Liver (tissue), 8 donors: ENCODE measurements at regions not wholly inside any gene's neighbourhood (a gene's known extent, or its start where the extent isn't known, plus 50 kb on each side); places are given as distances from the start of the nearest gene placed in this dataset.

Experiments used
- DNase-seq: peaks from one replicate; pipeline ENCODE4 v3.0.0-alpha.2; 2017; ENCODE audit warnings: low spot score
- H3K27ac ChIP-seq, 2 donors: one replicate each; pipeline ENCODE4 v1.7.0; 2013; ENCODE audit warnings: inconsistent platforms in 2 of 2, low read length in 2 of 2, control low read depth in 1 of 2, low read depth in 1 of 2, mild to moderate bottlenecking in 1 of 2
- H3K27me3 ChIP-seq, 4 donors: one replicate each; pipeline versions ENCODE4 v1.6.1 to v1.7.0; 2013; ENCODE audit warnings: low read length in 3 of 4, inconsistent platforms in 1 of 4, mild to moderate bottlenecking in 1 of 4, moderate library complexity in 1 of 4; ENCODE audit not compliant: control insufficient read depth in 4 of 4, insufficient read depth in 4 of 4
- H3K36me3 ChIP-seq, 4 donors: one replicate each; pipeline versions ENCODE4 v1.6.1 to v1.7.0; 2013; ENCODE audit warnings: low read length in 3 of 4, mild to moderate bottlenecking in 3 of 4, low read depth in 1 of 4, moderate library complexity in 1 of 4; ENCODE audit not compliant: control insufficient read depth in 4 of 4, insufficient read depth in 3 of 4
- H3K4me1 ChIP-seq, 4 donors: one replicate each; pipeline versions ENCODE4 v1.6.1 to v1.7.0; 2013; ENCODE audit warnings: low read length in 3 of 4, mild to moderate bottlenecking in 3 of 4, moderate library complexity in 1 of 4; ENCODE audit not compliant: control insufficient read depth in 4 of 4, insufficient read depth in 4 of 4
- H3K4me3 ChIP-seq, 3 donors: one replicate each; pipeline versions ENCODE4 v1.6.1 to v1.7.0; 2013; ENCODE audit warnings: low read length in 3 of 3, control low read depth in 1 of 3, low read depth in 1 of 3, mild to moderate bottlenecking in 1 of 3
- H3K9ac ChIP-seq, 2 donors: one replicate each; pipeline ENCODE4 v1.7.0; 2013; ENCODE audit warnings: low read length in 2 of 2, mild to moderate bottlenecking in 2 of 2, moderate library complexity in 2 of 2, control low read depth in 1 of 2, low read depth in 1 of 2
- H3K9me3 ChIP-seq, 4 donors: one replicate each; pipeline versions ENCODE4 v1.6.1 to v1.7.0; 2013; ENCODE audit warnings: low read length in 3 of 4; ENCODE audit not compliant: control insufficient read depth in 4 of 4
- EGR1 ChIP-seq, 2 donors: IDR thresholded peaks; 2 replicates each; pipeline ENCODE4 v1.6.1; 2016 to 2018; ENCODE audit warnings: antibody characterized with exemption in 2 of 2, low read depth in 2 of 2
- FOXA1 ChIP-seq: IDR thresholded peaks from 2 replicates; pipeline ENCODE4 v1.6.1; 2016; ENCODE audit warnings: antibody characterized with exemption
- FOXA2 ChIP-seq: IDR thresholded peaks from 2 replicates; pipeline ENCODE4 v1.6.1; 2016; ENCODE audit warnings: antibody characterized with exemption
- GABPA ChIP-seq, 2 donors: IDR thresholded peaks in 1 of 2; conservative IDR thresholded peaks in 1 of 2; 2 replicates each; pipeline ENCODE4 v1.6.1; 2016; ENCODE audit warnings: antibody characterized with exemption in 2 of 2, mild to moderate bottlenecking in 1 of 2, moderate library complexity in 1 of 2
- HNF4A ChIP-seq, 2 donors: conservative IDR thresholded peaks; 2 replicates each; pipeline ENCODE4 v1.6.1; 2016; ENCODE audit warnings: antibody characterized with exemption in 2 of 2, mild to moderate bottlenecking in 2 of 2
- HNF4G ChIP-seq: IDR thresholded peaks from 2 replicates; pipeline ENCODE4 v1.6.1; 2016; ENCODE audit warnings: antibody characterized with exemption
- JUND ChIP-seq, 2 donors: IDR thresholded peaks; 2 replicates each; pipeline ENCODE4 v1.6.1; 2016; ENCODE audit warnings: antibody characterized with exemption in 2 of 2
- NR2F2 ChIP-seq: IDR thresholded peaks from 2 replicates; pipeline ENCODE4 v1.6.1; 2016; ENCODE audit warnings: antibody characterized with exemption
- RAD21 ChIP-seq, 2 donors: IDR thresholded peaks; 2 replicates each; pipeline ENCODE4 v1.6.1; 2016; ENCODE audit warnings: antibody characterized with exemption in 2 of 2, mild to moderate bottlenecking in 2 of 2
- RXRA ChIP-seq, 2 donors: IDR thresholded peaks; 2 replicates each; pipeline ENCODE4 v1.6.1; 2017 to 2018; ENCODE audit warnings: antibody characterized with exemption in 2 of 2, mild to moderate bottlenecking in 1 of 2
- SP1 ChIP-seq: IDR thresholded peaks from 2 replicates; pipeline ENCODE4 v1.6.1; 2018; ENCODE audit warnings: antibody characterized with exemption, mild to moderate bottlenecking
- TAF1 ChIP-seq: conservative IDR thresholded peaks from 2 replicates; pipeline ENCODE4 v1.6.1; 2016; ENCODE audit warnings: antibody characterized with exemption, mild to moderate bottlenecking
- YY1 ChIP-seq: IDR thresholded peaks from 2 replicates; pipeline ENCODE4 v1.6.1; 2016; ENCODE audit warnings: antibody characterized with exemption, mild to moderate bottlenecking
- WGBS: extraction: QIAGEN DNeasy Blood & Tissue Kit; methylation state at CpG from one replicate; pipeline ENCODE4 v1.1.7; 2013; 5-methylcytosine and 5-hydroxymethylcytosine counted together
- TF ChIP-seq, protein P1 (sequence below): IDR thresholded peaks from 2 replicates; pipeline ENCODE4 v1.6.1; 2016; ENCODE audit warnings: antibody characterized with exemption
- TF ChIP-seq, protein P2 (sequence below): IDR thresholded peaks from 2 replicates; pipeline ENCODE4 v1.6.1; 2016; ENCODE audit warnings: antibody characterized with exemption
- TF ChIP-seq, protein P3 (sequence below): IDR thresholded peaks from 2 replicates; pipeline ENCODE4 v1.6.1; 2016; ENCODE audit warnings: antibody characterized with exemption
- TF ChIP-seq, protein P4 (sequence below): IDR thresholded peaks from 2 replicates; pipeline ENCODE4 v1.6.1; 2016; ENCODE audit warnings: antibody characterized with exemption, mild to moderate bottlenecking
- TF ChIP-seq, protein P5 (sequence below): fragments of 150-350 bp; IDR thresholded peaks from 2 replicates; pipeline ENCODE4 v1.5.1; 2017; ENCODE audit warnings: improper control_type of control experiment, low read depth, low read length; ENCODE audit not compliant: missing input control
- donor health status: healthy.
- donor health status: healthy.
- donor health status: healthy.
- donor health status: healthy.
- donor health status: healthy.

DNA sequence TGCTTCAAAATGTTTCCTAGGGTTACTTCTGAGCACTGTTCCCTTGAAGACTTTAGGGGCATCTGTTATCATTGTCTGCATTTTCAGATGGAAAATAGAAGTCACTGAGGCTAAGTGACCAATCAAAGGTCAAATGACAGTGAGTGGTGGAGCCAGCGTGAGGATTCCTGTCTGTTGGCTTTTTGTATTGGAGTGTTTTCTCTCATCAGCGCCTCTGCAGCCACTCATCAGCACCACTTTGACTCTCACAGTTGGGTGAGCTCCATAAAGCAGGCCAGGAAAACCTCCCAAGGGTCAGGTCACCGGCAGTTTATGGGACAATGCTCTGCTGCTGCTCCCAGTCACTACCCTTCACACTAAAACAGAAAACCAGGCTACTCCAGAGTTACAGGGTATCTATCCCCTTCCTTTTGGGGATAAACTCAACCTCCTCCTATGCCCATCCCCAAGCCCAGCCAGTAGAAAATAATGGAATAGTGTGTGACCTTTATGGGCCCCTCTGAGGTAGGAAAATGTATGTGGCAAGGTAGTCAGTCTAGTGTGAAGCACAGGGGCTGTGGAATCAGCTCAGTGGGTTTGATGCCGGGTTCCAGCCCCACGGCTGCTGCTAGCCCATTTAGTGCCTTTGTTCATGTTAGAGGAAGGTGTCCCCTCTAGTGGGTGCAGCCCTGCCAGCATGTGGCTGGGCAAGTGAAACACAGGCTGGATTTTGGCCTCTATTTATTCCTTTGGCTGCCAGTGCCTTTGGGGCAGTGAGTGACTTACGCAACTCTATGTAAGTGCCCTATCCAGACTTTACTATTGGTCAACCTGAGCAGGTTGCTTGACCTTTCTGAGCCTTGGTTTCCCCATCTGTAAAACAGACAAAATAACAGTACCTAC lies 133.8 kb upstream of the CPM start:
- H3K36me3 ChIP-seq, result no peaks in the 10 kb centered on the region
- H3K27ac ChIP-seq, result peak overlapping the region; percentile 64 to 68
- no peaks in the 10 kb centered on the region for H3K9me3 ChIP-seq
- H3K4me1 ChIP-seq, result peaks cover 6 to 25% (median 18%) of the 10 kb centered on the region in 4 donors
- H3K9ac ChIP-seq, result no peak overlapping the region
- H3K4me3 ChIP-seq, result no peak overlapping the region
- DNase-seq, result no peak
- H3K27me3 ChIP-seq, result no peaks in the 10 kb centered on the region
- TF ChIP-seq EGR1 (IDR thresholded peaks at IDR 0.05; ENCODE audit: low read depth in 2 of 2), result no peak
- TF ChIP-seq RAD21 (IDR thresholded peaks at IDR 0.05), result peak; percentile 88
- TF ChIP-seq, protein P1, sequence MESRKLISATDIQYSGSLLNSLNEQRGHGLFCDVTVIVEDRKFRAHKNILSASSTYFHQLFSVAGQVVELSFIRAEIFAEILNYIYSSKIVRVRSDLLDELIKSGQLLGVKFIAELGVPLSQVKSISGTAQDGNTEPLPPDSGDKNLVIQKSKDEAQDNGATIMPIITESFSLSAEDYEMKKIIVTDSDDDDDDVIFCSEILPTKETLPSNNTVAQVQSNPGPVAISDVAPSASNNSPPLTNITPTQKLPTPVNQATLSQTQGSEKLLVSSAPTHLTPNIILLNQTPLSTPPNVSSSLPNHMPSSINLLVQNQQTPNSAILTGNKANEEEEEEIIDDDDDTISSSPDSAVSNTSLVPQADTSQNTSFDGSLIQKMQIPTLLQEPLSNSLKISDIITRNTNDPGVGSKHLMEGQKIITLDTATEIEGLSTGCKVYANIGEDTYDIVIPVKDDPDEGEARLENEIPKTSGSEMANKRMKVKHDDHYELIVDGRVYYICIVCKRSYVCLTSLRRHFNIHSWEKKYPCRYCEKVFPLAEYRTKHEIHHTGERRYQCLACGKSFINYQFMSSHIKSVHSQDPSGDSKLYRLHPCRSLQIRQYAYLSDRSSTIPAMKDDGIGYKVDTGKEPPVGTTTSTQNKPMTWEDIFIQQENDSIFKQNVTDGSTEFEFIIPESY, result peak; percentile 39
- peak; percentile 72 to 80 for TF ChIP-seq RXRA (IDR thresholded peaks at IDR 0.05)
- peak; percentile 68 for TF ChIP-seq YY1
- peak; percentile 81 to 89 for TF ChIP-seq HNF4A (conservative IDR thresholded peaks at IDR 0.05)
- TF ChIP-seq, protein P2, sequence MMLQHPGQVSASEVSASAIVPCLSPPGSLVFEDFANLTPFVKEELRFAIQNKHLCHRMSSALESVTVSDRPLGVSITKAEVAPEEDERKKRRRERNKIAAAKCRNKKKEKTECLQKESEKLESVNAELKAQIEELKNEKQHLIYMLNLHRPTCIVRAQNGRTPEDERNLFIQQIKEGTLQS, result no peak
- TF ChIP-seq NR2F2, result no peak
- TF ChIP-seq FOXA2, result no peak
- TF ChIP-seq JUND (IDR thresholded peaks at IDR 0.05), result peak in 1 of 2 donors; percentile 72
- no peak for TF ChIP-seq TAF1
- TF ChIP-seq FOXA1, result peak; percentile 72
- no peak for TF ChIP-seq HNF4G
- TF ChIP-seq SP1, result peak; percentile 65
- TF ChIP-seq, protein P3, sequence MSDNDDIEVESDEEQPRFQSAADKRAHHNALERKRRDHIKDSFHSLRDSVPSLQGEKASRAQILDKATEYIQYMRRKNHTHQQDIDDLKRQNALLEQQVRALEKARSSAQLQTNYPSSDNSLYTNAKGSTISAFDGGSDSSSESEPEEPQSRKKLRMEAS, result peak; percentile 84
- TF ChIP-seq, protein P4, sequence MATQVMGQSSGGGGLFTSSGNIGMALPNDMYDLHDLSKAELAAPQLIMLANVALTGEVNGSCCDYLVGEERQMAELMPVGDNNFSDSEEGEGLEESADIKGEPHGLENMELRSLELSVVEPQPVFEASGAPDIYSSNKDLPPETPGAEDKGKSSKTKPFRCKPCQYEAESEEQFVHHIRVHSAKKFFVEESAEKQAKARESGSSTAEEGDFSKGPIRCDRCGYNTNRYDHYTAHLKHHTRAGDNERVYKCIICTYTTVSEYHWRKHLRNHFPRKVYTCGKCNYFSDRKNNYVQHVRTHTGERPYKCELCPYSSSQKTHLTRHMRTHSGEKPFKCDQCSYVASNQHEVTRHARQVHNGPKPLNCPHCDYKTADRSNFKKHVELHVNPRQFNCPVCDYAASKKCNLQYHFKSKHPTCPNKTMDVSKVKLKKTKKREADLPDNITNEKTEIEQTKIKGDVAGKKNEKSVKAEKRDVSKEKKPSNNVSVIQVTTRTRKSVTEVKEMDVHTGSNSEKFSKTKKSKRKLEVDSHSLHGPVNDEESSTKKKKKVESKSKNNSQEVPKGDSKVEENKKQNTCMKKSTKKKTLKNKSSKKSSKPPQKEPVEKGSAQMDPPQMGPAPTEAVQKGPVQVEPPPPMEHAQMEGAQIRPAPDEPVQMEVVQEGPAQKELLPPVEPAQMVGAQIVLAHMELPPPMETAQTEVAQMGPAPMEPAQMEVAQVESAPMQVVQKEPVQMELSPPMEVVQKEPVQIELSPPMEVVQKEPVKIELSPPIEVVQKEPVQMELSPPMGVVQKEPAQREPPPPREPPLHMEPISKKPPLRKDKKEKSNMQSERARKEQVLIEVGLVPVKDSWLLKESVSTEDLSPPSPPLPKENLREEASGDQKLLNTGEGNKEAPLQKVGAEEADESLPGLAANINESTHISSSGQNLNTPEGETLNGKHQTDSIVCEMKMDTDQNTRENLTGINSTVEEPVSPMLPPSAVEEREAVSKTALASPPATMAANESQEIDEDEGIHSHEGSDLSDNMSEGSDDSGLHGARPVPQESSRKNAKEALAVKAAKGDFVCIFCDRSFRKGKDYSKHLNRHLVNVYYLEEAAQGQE, result peak; percentile 35
- TF ChIP-seq, protein P5, sequence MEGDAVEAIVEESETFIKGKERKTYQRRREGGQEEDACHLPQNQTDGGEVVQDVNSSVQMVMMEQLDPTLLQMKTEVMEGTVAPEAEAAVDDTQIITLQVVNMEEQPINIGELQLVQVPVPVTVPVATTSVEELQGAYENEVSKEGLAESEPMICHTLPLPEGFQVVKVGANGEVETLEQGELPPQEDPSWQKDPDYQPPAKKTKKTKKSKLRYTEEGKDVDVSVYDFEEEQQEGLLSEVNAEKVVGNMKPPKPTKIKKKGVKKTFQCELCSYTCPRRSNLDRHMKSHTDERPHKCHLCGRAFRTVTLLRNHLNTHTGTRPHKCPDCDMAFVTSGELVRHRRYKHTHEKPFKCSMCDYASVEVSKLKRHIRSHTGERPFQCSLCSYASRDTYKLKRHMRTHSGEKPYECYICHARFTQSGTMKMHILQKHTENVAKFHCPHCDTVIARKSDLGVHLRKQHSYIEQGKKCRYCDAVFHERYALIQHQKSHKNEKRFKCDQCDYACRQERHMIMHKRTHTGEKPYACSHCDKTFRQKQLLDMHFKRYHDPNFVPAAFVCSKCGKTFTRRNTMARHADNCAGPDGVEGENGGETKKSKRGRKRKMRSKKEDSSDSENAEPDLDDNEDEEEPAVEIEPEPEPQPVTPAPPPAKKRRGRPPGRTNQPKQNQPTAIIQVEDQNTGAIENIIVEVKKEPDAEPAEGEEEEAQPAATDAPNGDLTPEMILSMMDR, result peak; percentile 63
- TF ChIP-seq GABPA (IDR thresholded peaks at IDR 0.05 in 1 of 2, conservative IDR thresholded peaks at IDR 0.05 in 1 of 2), result no peak
- WGBS, result 37% methylated on average over 6 of the region's 6 CpGs
